ENCODE measurements at regions not wholly inside any gene's neighbourhood (a gene's known extent, or its start where the extent isn't known, plus 50 kb on each side); places are given as distances from the start of the nearest gene placed in this dataset.

DNA sequence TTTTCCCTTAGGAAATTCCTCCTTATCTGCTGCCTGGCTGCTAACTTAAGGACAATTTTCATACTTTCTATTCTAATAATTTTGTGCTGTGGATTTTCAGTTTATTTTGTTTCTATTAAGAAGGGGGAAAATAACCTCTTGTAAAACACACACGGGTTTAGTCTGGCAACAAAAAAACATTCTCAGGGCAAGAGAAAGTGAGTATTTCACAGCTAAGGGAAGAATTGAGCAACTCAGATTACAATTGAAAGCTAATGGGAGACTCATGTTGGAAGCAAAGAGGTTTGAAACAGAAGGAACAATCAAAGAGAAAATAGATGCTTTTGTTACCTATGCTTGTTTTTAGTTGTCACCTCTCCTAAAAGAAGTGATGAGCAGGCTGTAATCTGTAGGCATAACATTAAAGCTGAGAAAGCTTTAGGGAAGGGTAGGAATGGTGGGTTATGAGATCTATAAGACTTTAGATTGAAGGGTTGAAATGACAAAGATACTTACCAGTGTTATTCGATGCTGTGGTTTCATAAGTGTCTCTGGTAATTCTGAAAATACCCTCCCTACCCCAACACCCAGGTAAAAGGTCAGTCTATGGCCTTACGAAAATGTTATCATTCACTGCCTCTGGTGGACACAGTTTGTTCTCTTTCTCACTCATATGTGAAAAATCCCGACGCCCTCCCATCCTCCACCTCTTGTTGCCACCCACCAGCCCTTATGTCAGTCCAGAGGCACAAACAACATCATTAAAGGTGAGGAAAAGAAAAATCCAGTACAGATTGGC is 510.9 kb downstream of the TXNL1 start:
- DNase-seq (no peak), ATAC-seq (no peak)

DNA sequence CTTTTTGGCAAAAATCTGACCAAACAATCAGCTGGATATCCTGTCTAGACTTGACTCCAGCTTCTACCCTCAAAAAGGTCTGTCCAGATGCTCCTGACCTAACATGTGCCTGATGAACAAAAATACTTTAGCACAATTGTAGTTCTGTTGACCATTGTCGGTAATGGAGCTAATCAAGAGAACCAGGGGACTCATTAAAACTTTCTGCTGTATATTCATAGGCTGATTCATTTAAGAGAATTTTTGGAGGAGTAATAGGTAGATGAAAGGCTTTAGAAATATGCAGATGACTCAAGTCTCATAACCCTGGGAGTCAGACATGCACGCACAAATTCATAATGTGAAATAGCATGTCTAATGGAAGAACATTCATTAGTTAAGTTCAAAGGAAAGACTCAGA is 514.2 kb downstream of the TXNL1 start:
- DNase-seq = no peak
- ATAC-seq = no peak

GRCh38 chr18:56121669-56122068 is 516.7 kb downstream of the TXNL1 start:
- DNase-seq = no peak
- ATAC-seq = no peak

DNA sequence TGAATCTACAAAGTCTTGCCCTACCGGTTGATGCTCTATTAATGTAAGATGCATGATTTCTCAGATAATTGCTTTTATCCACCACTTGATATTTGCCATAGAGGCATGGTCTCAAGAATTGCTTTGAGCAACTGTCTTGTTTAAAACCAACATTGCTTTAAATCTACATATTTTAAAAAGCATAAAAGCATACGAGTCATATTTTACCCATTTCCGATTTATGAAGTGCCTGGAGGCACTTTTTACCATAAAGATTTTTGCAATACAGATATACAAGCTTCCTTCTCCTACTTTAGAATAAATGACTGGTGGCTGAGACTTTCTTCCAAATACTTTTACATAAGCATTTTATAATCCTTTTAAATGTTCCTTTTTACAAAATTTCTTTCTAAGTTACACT is 517.6 kb downstream of the TXNL1 start:
- ATAC-seq = no peak

DNA sequence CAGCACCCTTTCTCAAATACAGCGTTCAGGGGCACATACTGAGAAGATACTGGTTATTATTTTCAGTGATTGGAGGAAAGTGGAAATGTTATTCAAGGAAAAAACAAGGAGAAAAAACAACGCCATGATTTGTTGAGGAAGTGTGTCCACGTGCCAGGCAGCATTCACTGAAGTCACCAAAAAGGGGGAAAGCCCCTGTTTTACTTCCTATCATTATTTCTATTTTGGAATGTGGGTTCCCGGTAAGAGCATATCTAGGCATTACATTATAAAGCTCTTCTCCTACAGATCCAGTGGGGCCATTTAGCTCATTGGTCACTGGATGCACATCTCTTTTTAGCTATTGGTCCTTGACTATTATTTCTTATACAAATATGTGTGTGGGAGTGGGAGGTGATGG is 518.7 kb downstream of the TXNL1 start:
- DNase-seq (no peak), ATAC-seq (no peak)

More for the DNA sequence above, 517.6 kb downstream of the TXNL1 start:
- no peak for DNase-seq

GRCh38 chr18:56118422-56118821 is 520.0 kb downstream of the TXNL1 start:
- ATAC-seq (no peak), DNase-seq (no peak)

DNA sequence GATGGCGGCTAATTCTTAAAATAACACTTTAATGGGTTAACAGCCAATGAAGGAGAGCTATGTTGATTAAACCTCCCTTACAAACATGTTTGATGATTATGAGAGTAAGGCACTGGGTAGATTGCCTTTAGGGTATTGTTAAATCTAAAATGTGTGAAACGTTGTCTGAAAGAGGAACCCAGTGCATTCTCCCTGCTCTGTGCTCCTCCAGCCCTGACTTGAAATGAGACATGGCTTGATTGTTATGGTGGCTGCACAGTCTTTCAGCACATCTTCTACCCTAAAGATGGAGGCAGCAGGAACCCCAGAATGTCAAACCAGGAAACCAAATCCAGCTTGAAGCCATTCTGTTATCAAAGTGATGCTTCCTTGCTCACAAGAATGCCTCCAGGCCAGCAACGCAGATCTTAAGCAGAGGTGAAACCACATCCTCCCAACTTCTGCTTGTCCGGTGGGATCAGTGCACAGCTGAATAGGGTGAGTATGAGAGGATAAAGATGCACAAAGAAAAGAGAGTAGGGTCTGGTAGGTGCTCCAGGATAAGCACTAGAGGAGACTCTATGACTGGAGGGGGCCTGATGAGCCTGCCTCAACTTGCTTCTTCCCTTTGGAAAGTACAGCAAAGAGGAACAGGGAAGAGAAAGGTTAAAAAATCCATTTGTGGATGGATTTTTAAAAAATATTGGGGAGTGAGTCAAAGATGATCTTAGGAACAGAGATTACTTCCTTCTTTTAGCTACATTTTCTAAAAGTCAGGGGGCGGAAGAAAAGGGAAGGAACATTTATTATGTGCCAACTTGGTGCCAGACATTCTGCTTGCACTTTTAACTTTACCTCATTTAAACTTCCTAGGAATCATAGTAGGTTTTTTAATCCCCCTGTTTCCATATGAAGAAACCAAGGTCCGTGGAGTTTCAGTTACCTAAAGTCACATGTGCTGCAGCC is 523.0 kb downstream of the TXNL1 start:
- DNase-seq (no peak), ATAC-seq (no peak)

DNA sequence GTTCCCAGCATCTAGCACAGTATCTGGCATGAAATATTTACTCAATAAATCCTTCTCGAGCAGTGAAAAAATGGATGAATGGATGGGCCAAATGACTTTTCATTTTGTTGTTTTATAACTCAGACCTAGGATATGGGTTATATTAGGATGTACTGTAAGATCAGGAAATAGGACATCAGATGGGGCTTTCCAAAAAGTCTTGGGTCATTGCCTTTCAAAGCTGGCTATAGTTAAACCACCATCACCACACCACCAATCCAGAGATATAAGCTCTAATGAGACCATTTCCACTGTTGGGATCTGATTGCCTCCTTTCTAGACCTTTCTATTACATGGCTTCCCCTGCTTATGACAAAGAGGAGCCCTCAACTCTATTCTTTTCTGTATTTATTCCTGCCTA is 525.0 kb upstream of the TCF4 start:
- ATAC-seq = no peak
- no peak for DNase-seq

- ATAC-seq (peak; percentile 82), DNase-seq (no peak)
Observed at GRCh38 chr18:56112013-56112749, 524.2 kb upstream of the TCF4 start.

GRCh38 chr18:56109757-56110156 is 521.8 kb upstream of the TCF4 start:
- ATAC-seq = no peak
- no peak for DNase-seq

DNA sequence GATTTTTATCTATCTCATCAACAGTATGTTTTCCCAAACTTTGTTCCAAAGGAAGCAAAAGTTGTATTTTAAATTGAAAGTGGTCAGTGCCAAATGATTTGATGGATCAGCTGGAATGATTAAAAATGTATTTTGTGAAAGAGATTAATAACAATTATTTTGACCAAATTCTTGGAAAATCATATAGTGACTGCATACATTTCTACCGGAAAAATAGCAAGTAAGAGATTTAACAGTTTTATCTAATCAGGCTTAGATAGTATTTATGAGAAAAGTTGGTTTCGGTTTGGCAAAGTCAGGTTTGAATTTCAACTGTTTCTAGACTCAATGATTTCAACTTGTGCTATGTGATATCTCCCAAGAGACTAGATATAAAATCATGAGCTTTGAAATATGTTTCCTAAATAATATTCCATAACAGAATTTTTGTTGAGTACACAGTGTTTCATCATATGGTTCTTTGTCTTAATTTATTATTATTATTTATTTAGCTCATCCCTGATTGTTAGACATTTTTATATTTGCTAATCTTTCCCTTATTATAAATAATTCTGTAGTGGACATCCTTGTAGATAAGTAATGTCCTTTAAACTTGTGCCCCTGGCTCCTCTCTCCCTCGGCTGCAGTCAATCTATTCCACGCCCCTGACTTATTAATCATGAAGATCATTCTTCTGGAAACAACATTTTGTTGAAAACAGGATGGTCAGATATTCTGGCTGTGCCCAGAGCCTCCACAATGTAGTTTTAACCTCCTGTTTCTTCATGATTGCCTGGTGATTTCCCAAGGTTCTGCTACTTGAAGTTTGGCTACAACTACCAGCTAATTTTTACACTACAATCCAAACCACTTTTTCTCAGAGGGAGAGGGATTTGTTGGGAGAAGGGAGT is 520.7 kb upstream of the TCF4 start:
- ATAC-seq (no peak), DNase-seq (no peak)

DNA sequence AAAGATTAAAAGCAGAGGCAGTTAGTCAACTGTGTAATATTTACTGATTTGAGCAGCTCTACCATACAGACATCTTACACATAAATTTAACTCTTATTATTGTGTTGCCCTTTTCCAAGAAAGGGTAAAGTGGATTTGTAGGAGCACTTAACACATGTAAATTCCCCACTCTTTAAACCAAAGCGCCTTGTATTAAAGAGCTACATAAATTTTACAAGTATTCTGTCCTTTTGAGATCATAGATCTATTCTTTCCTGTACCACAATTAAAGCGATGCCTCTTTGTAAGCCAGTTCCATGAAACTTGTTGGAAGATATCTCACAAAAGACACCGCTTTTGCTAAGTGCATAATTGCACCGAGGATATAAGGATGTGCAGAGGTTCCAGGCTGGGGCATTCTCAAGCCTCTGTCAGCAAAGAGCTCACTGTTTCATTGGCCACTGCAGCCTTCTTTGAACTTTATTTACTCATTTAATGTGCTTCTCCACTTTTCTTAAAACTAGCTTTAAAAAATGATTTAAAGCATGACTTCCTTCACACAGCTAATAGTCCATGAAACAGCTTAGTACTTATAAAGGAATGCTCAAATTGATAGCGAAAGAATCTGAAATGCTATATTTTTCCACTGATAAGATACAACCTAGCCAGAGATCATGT is 520.0 kb upstream of the TCF4 start:
- DNase-seq (no peak), ATAC-seq (no peak)

- DNase-seq (no peak), ATAC-seq (no peak)
Observed at GRCh38 chr18:56100090-56100722, 512.2 kb upstream of the TCF4 start.

DNA sequence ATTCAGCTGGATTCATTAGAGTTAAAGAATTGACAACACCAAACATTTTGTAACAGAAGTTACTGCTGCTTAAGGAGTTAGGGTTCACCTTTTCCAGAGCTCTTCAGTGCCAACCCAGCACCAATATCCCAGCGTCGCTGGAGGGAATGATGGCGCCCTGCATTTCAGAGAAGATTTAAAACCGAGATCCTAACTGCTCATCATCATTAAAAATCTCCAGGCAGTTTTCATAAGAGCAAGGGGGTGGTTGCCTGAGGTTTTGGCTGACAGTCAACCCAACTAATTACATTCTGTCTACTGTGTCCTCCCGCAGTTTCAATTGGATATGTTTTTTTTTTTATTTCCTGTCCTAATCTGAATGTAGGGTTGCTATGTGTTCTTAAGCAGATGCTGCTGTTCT is 509.6 kb upstream of the TCF4 start:
- ATAC-seq (no peak), DNase-seq (no peak)

DNA sequence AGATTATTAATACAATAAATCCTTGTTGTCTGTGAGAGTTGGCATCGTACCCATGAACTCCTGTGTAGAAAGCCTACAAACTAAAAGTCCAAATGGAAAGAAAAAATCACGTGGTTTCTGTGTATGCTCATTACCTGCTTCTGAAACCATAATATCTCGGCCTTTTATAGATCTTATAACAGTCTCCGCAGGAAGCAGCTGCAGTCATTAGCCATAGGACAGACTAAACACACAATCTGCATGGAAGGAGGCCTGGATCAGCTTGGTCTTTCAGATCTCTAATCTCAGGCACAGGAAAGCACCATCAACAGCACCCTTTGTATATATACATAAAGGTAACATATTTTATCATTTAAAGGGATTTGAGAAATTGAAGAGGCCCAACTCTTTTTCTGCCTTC is 508.9 kb upstream of the TCF4 start:
- no peak for ATAC-seq
- no peak for DNase-seq

- no peak for ATAC-seq
- no peak for DNase-seq
Observed at GRCh38 chr18:56089612-56090258, 501.7 kb upstream of the TCF4 start.

DNA sequence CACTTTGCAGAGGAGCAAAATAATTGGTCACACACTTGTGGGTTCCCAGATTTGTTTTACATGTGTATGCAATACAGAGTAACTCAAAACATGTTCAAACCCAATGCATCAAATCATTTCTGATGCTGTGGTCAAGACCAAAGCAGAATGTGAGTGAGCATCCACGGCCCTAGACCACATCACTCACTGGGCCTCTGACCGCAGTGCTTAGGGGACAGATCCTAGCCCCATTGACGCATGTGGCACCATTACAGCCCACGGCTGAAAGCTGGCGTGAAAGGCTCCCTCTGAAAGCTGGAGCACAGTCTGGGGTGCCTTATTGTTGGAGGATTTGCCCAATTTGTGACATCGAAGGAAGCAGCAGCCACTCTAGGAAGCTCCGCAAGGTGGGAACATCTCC is 498.8 kb upstream of the TCF4 start:
- ATAC-seq = no peak
- no peak for DNase-seq

GRCh38 chr18:56086176-56086575 is 498.2 kb upstream of the TCF4 start:
- no peak for ATAC-seq
- no peak for DNase-seq

DNA sequence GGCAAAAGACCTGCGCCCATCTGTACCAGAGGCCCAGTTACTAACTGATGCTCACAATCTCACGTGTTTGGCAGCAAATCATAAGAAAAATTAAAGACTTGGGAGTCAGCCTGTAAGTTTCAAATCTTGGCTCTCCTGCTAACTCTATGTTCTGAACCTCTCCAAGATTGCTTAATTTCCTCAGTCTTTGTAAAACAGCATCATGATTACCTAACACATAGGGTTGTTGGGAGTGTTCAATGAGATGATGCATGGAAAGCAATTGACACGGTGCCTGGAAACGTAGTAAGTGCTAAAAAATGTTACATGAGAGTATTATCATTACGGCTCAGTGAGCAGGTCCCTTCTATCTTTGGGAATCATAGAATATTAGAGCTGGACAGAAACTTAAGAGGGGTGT is 497.6 kb upstream of the TCF4 start:
- ATAC-seq (no peak), DNase-seq (no peak)

Data from stimulated activated naive CD8-positive, alpha-beta T cell treated with anti-CD3 and anti-CD28 coated beads, Interleukin-15, Interleukin-2, amounts not matched to agents 100 U/mL and 50 U/mL, for 24 hours (primary cell).